ENCODE measurements at regions not wholly inside any gene's neighbourhood (a gene's known extent, or its start where the extent isn't known, plus 50 kb on each side); places are given as distances from the start of the nearest gene placed in this dataset.

- TF ChIP-seq CTCF (conservative IDR thresholded peaks at IDR 0.05; ENCODE audit: low read depth in 2 of 2): no peak
- no peak for TF ChIP-seq EZH2 (IDR thresholded peaks at IDR 0.05; ENCODE audit: low read depth, unreplicated experiment)
- no peak for TF ChIP-seq EZH2phosphoT487 (IDR thresholded peaks at IDR 0.05; ENCODE audit: unreplicated experiment)
These were observed 452.6 kb upstream of the ST6GAL2 start for GRCh38 chr2:107338571-107338970.
